22Rv1 (cell line): ENCODE measurements at regions not wholly inside any gene's neighbourhood (a gene's known extent, or its start where the extent isn't known, plus 50 kb on each side); places are given as distances from the start of the nearest gene placed in this dataset.

Source experiments
- ZFX ChIP-seq: fragments of 450-650 bp; IDR thresholded peaks from 2 replicates; pipeline ENCODE4 v1.6.1; 2017; ENCODE audit warnings: antibody characterized with exemption, borderline replicate concordance
- TF ChIP-seq, protein P1 (sequence below): fragments of 450-650 bp; IDR thresholded peaks from 2 replicates; pipeline ENCODE4 v1.5.1; 2017; ENCODE audit warnings: mild to moderate bottlenecking

DNA sequence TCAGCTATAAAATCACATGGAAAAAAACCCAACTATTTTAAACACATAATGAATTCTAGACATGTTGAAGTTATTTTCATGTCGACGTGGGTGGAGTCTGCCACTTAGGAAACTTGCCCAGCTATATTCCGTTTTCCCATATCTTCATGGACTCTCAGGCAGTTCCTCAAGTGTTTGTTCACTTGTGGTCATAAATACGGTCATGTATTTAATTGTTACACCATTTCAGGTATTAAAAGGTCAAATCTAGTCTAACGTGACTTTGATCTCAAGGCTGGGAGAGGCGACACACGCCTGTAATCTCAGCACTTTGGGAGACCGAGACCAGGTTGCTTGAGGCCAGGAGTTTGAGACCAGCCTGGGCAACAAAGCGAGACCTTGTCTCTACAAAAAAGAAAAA, 346.9 kb downstream of the PBX1 start:
- TF ChIP-seq, protein P1, sequence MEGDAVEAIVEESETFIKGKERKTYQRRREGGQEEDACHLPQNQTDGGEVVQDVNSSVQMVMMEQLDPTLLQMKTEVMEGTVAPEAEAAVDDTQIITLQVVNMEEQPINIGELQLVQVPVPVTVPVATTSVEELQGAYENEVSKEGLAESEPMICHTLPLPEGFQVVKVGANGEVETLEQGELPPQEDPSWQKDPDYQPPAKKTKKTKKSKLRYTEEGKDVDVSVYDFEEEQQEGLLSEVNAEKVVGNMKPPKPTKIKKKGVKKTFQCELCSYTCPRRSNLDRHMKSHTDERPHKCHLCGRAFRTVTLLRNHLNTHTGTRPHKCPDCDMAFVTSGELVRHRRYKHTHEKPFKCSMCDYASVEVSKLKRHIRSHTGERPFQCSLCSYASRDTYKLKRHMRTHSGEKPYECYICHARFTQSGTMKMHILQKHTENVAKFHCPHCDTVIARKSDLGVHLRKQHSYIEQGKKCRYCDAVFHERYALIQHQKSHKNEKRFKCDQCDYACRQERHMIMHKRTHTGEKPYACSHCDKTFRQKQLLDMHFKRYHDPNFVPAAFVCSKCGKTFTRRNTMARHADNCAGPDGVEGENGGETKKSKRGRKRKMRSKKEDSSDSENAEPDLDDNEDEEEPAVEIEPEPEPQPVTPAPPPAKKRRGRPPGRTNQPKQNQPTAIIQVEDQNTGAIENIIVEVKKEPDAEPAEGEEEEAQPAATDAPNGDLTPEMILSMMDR, result no peak
- TF ChIP-seq ZFX, result no peak
